ENCODE measurements at regions not wholly inside any gene's neighbourhood (a gene's known extent, or its start where the extent isn't known, plus 50 kb on each side); places are given as distances from the start of the nearest gene placed in this dataset.

- TF ChIP-seq EP300 (IDR thresholded peaks at IDR 0.05) (no peak), POLR2A (IDR thresholded peaks at IDR 0.05) (no peak)
- TF ChIP-seq, protein P1, sequence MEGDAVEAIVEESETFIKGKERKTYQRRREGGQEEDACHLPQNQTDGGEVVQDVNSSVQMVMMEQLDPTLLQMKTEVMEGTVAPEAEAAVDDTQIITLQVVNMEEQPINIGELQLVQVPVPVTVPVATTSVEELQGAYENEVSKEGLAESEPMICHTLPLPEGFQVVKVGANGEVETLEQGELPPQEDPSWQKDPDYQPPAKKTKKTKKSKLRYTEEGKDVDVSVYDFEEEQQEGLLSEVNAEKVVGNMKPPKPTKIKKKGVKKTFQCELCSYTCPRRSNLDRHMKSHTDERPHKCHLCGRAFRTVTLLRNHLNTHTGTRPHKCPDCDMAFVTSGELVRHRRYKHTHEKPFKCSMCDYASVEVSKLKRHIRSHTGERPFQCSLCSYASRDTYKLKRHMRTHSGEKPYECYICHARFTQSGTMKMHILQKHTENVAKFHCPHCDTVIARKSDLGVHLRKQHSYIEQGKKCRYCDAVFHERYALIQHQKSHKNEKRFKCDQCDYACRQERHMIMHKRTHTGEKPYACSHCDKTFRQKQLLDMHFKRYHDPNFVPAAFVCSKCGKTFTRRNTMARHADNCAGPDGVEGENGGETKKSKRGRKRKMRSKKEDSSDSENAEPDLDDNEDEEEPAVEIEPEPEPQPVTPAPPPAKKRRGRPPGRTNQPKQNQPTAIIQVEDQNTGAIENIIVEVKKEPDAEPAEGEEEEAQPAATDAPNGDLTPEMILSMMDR (IDR thresholded peaks at IDR 0.05), result no peak
- Histone ChIP-seq H3K4me1 (ENCODE audit: insufficient read depth) (peaks cover 3% of the 10 kb centered on the region), H3K36me3 (no peaks in the 10 kb centered on the region), H3K9me3 (no peaks in the 10 kb centered on the region), H3K27ac (no peak overlapping the region), H3K4me3 (no peak overlapping the region), H3K27me3 (no peaks in the 10 kb centered on the region)
- intact Hi-C loops (cut with DNase I), result loop anchor here in 1 of 4 donors (10.0 kb wide), 1 partner anchor 361 kb away; the partner anchor contains the start of gene OSR1
- DNase-seq, result no peak
- WGBS, 3 donors, result 98 to 100% (median 99%) methylated on average over 3 of the region's 3 CpGs
Observed at GRCh38 chr2:18993756-18994338, 364.6 kb downstream of the OSR1 start.

DNA sequence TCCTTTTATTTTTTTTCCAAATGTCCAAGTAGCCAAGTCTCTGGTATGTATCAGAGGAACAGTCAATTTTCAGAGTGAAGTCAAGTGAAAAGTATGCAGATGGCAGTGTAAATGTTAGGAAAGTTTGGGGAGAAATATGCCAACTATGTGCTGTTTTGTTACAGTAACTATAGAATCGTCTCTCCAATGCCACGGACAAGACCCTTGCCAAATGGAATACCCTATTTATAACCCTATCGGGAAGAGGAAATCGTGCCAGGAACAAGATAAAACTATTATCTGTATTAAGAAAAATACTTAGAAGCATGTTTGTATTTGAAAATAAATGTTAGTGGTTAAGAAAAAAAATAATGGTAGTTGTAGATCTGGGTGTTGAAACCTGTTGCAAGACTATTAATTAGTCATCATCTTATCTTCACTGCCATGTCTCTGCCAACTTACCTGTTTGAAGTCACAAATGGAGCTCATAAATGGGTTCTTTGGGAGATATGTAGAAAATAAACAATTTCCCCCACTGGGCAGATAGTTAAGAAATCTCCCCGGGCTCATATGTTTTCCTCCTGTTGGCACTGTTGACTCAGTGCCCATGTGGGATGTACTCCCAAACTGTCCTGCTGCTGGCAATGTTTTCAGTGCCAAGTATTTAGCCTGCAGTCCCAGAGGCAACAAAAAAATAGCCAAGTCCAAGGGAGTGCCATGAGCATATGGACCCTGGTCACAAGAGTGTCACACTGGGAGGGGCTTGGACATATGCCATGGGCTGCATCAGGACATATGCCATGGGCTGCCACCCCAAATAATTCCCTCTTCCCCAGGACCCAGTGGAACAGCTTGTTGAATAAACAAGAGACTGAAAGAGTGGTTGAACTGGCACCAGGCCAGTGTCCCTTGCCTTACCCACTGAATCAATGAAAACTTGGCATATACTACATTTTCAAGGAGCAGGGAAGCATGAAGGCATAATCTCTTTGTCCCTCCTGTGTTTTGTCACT lies 366.9 kb downstream of the OSR1 start:
- Histone ChIP-seq H3K36me3 (no peaks in the 10 kb centered on the region), H3K27me3 (no peaks in the 10 kb centered on the region), H3K27ac (no peak overlapping the region), H3K9me3 (no peaks in the 10 kb centered on the region), H3K4me1 (ENCODE audit: insufficient read depth) (peaks cover 3% of the 10 kb centered on the region), H3K4me3 (no peak overlapping the region)
- WGBS, 3 donors, result 10 to 17% (median 11%) methylated on average over 5 of the region's 5 CpGs
- intact Hi-C loops (cut with DNase I), result loop anchor here in 1 of 4 donors (10.0 kb wide), 1 partner anchor 363 kb away; the partner anchor contains the start of gene OSR1
- DNase-seq, result peak; percentile 12 to 46 (median 26)
- TF ChIP-seq EP300 (IDR thresholded peaks at IDR 0.05) (no peak), POLR2A (IDR thresholded peaks at IDR 0.05) (no peak)
- TF ChIP-seq, protein P1 (IDR thresholded peaks at IDR 0.05), result no peak

- Histone ChIP-seq H3K4me1 (ENCODE audit: insufficient read depth) (peaks cover 3% of the 10 kb centered on the region), H3K9me3 (no peaks in the 10 kb centered on the region), H3K4me3 (no peak overlapping the region), H3K27ac (no peak overlapping the region), H3K27me3 (no peaks in the 10 kb centered on the region), H3K36me3 (no peaks in the 10 kb centered on the region)
- WGBS, 3 donors, result 92 to 97% (median 94%) methylated on average over 3 of the region's 3 CpGs
- intact Hi-C loops (cut with DNase I), result no loop called here
- DNase-seq, result no peak
- TF ChIP-seq POLR2A (IDR thresholded peaks at IDR 0.05) (no peak), EP300 (IDR thresholded peaks at IDR 0.05) (no peak)
- TF ChIP-seq, protein P1 (IDR thresholded peaks at IDR 0.05), result no peak
Observed at GRCh38 chr2:18988631-18989232, 369.7 kb downstream of the OSR1 start.

DNA sequence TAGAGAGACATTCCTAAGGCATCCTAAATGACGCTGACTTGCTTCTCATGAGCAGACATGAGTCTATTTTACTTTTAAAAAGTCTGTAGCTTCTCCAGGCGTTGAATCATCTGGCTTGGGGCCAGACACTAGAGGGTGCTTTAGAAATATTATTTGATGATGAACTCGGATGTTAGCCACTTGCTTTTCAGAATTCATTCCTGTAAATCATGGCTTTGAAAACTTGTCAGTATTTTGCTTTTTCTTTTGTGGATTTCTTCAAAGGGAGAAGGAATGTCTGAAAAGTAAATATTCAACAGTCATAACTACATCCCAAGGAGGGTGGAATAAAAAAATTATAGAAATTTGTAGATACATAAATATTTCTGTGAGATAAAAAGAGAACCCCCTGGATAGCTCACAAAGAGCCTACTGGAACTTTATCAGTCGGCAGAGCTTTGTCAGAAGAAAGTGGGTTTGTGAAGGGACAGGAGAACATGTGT lies 370.8 kb downstream of the OSR1 start:
- intact Hi-C loops (cut with DNase I), result no loop called here
- H3K4me1 ChIP-seq (ENCODE audit: insufficient read depth), result peaks cover 3% of the 10 kb centered on the region
- no peak overlapping the region for H3K4me3 ChIP-seq
- TF ChIP-seq EP300 (IDR thresholded peaks at IDR 0.05) (no peak), POLR2A (IDR thresholded peaks at IDR 0.05) (no peak)
- TF ChIP-seq, protein P1 (IDR thresholded peaks at IDR 0.05), result no peak
- no peaks in the 10 kb centered on the region for H3K9me3 ChIP-seq
- no peak overlapping the region for H3K27ac ChIP-seq
- DNase-seq, result peak; percentile 73 to 83 (median 77)
- H3K36me3 ChIP-seq, result no peaks in the 10 kb centered on the region
- H3K27me3 ChIP-seq, result no peaks in the 10 kb centered on the region
- 2 to 4% (median 3%) methylated on average over 4 of the region's 4 CpGs for WGBS, 3 donors

All from ovary (tissue), 7 donors.